IMR-90 (cell line): ENCODE measurements at regions not wholly inside any gene's neighbourhood (a gene's known extent, or its start where the extent isn't known, plus 50 kb on each side); places are given as distances from the start of the nearest gene placed in this dataset.

Experiments
- ATAC-seq: fragments of 200-7000 bp; cut with Tn5 transposase; 2 replicates; pipeline ENCODE4 v1.9.1; 2020; ENCODE audit warnings: low read depth, mild to moderate bottlenecking, moderate library complexity
- BruUV-seq: library from RNA; stranded (reverse); fragments of 400-500 nt; replicated peaks from 2 replicates; lab custom pipeline; 2021; lab: Mats Ljungman, UMichigan
- CTCF ChIA-PET: fragments of 300-600 bp; formaldehyde crosslinking; extraction: SDS; loops from one replicate; lab custom pipeline; 2021; ENCODE audit warnings: antibody characterized with exemption; lab: Yijun Ruan, JAX
- POLR2A ChIA-PET: fragments of 300-600 bp; sonication (Branson Sonifier 250); formaldehyde crosslinking; loops from one replicate; lab custom pipeline; 2022; ENCODE audit warnings: antibody characterized with exemption; ENCODE audit not compliant: unreplicated experiment; lab: Charles Lee
- DNase-seq: peaks from one replicate; pipeline ENCODE4 v3.0.0; 2013
- H2AFZ ChIP-seq: replicated peaks from 2 replicates; pipeline ENCODE3; 2013; ENCODE audit warnings: low read length, mild to moderate bottlenecking; ENCODE audit not compliant: poor library complexity
- H2AK5ac ChIP-seq: 2 replicates; pipeline ENCODE4 v1.6.1; 2013; ENCODE audit warnings: low read depth, low read length, inconsistent platforms
- H2AK9ac ChIP-seq: replicated peaks from 2 replicates; pipeline ENCODE3; 2013; ENCODE audit warnings: mild to moderate bottlenecking, low read depth, low read length, moderate library complexity; ENCODE audit not compliant: poor library complexity
- H2BK120ac ChIP-seq: 2 replicates; pipeline ENCODE4 v1.6.1; 2013; ENCODE audit warnings: low read depth, low read length, inconsistent platforms
- H2BK15ac ChIP-seq: 3 replicates; pipeline ENCODE4 v1.6.1; 2013; ENCODE audit warnings: low read depth, low read length, inconsistent platforms
- H2BK20ac ChIP-seq: 2 replicates; pipeline ENCODE4 v1.6.1; 2013; ENCODE audit warnings: low read depth, mild to moderate bottlenecking, inconsistent platforms, low read length, moderate library complexity
- H2BK5ac ChIP-seq: 2 replicates; pipeline ENCODE4 v1.6.1; 2013; ENCODE audit warnings: mild to moderate bottlenecking, low read depth, low read length, inconsistent platforms; ENCODE audit not compliant: poor library complexity, severe bottlenecking
- H3K14ac ChIP-seq: replicated peaks from 2 replicates; pipeline ENCODE4 v1.6.1; 2013; ENCODE audit warnings: low read depth, low read length, inconsistent platforms
- H3K18ac ChIP-seq: 2 replicates; pipeline ENCODE4 v1.6.1; 2013; ENCODE audit warnings: low read depth, low read length, control low read depth
- H3K23ac ChIP-seq: 2 replicates; pipeline ENCODE4 v1.6.1; 2013; ENCODE audit warnings: low read depth, low read length, inconsistent platforms
- H3K27ac ChIP-seq: 2 replicates; pipeline ENCODE4 v1.5.1; 2013; ENCODE audit warnings: mild to moderate bottlenecking, control low read depth, low read length; ENCODE audit not compliant: insufficient read depth
- H3K27me3 ChIP-seq: 2 replicates; pipeline ENCODE4 v1.6.1; 2013; ENCODE audit warnings: low read length; ENCODE audit not compliant: control insufficient read depth, insufficient read depth
- H3K36me3 ChIP-seq: 2 replicates; pipeline ENCODE4 v1.6.1; 2013; ENCODE audit warnings: low read length, mixed read lengths; ENCODE audit not compliant: control insufficient read depth, insufficient read depth
- H3K4ac ChIP-seq: 2 replicates; pipeline ENCODE4 v1.6.1; 2013; ENCODE audit warnings: low read depth, low read length, inconsistent platforms
- H3K4me1 ChIP-seq: 2 replicates; pipeline ENCODE4 v1.6.1; 2013; ENCODE audit warnings: low read length, mixed read lengths; ENCODE audit not compliant: control insufficient read depth, insufficient read depth
- H3K4me2 ChIP-seq: 2 replicates; pipeline ENCODE4 v1.6.1; 2013; ENCODE audit warnings: low read depth, mild to moderate bottlenecking, control low read depth, low read length, moderate library complexity
- H3K4me3 ChIP-seq: 2 replicates; pipeline ENCODE4 v1.5.1; 2013; ENCODE audit warnings: low read depth, mild to moderate bottlenecking, control low read depth, low read length, moderate library complexity; ENCODE audit not compliant: insufficient read depth
- H3K56ac ChIP-seq: 2 replicates; pipeline ENCODE4 v1.6.1; 2013; ENCODE audit warnings: low read length, inconsistent platforms; ENCODE audit not compliant: insufficient read depth; ENCODE audit errors: extremely low read depth
- H3K79me1 ChIP-seq, 2 experiments: 2 replicates each; pipeline ENCODE4 v1.6.1; 2013; ENCODE audit warnings: low read length in 2 of 2, inconsistent platforms in 1 of 2, low read depth in 1 of 2
- H3K9ac ChIP-seq: 2 replicates; pipeline ENCODE4 v1.6.1; 2013; ENCODE audit warnings: low read depth, low read length, control low read depth
- H3K9me1 ChIP-seq: 2 replicates; pipeline ENCODE4 v1.6.1; 2013; ENCODE audit warnings: low read length, inconsistent platforms; ENCODE audit not compliant: insufficient read depth
- H3K9me3 ChIP-seq: 2 replicates; pipeline ENCODE4 v1.6.1; 2013; ENCODE audit warnings: low read length; ENCODE audit not compliant: control insufficient read depth, insufficient read depth
- H4K20me1 ChIP-seq: 2 replicates; pipeline ENCODE4 v1.6.1; 2013; ENCODE audit warnings: low read length, inconsistent platforms; ENCODE audit not compliant: insufficient read depth
- H4K5ac ChIP-seq: 2 replicates; pipeline ENCODE4 v1.6.1; 2013; ENCODE audit warnings: mild to moderate bottlenecking, low read depth, low read length, control low read depth
- H4K8ac ChIP-seq, 2 experiments: 2 replicates each; pipeline ENCODE4 v1.6.1; 2013; ENCODE audit warnings: low read depth in 2 of 2, low read length in 2 of 2, control low read depth in 1 of 2, inconsistent platforms in 1 of 2
- H4K91ac ChIP-seq: 2 replicates; pipeline ENCODE4 v1.6.1; 2013; ENCODE audit warnings: low read depth, low read length, inconsistent platforms; ENCODE audit not compliant: insufficient read depth
- BHLHE40 ChIP-seq: fragments of 150-350 bp; IDR thresholded peaks from 2 replicates; pipeline ENCODE4 v1.6.1; 2016; ENCODE audit warnings: mild to moderate bottlenecking, low read depth, low read length
- CEBPB ChIP-seq: IDR thresholded peaks from 2 replicates; pipeline ENCODE4 v1.6.1; 2012; ENCODE audit warnings: low read depth, low read length, improper control_type of control experiment
- CHD1 ChIP-seq: IDR thresholded peaks from 2 replicates; pipeline ENCODE4 v1.6.1; 2012; ENCODE audit warnings: low read depth, low read length, improper control_type of control experiment
- FOS ChIP-seq: fragments of 150-350 bp; IDR thresholded peaks from 2 replicates; pipeline ENCODE4 v1.6.1; 2016; ENCODE audit warnings: low read depth, low read length
- MAFK ChIP-seq: IDR thresholded peaks from 2 replicates; pipeline ENCODE4 v1.6.1; 2012; ENCODE audit warnings: low read depth, low read length, improper control_type of control experiment
- MAZ ChIP-seq: IDR thresholded peaks from 2 replicates; pipeline ENCODE4 v1.6.1; 2012; ENCODE audit warnings: low read depth, mild to moderate bottlenecking, low read length, improper control_type of control experiment, moderate library complexity, borderline replicate concordance
- MXI1 ChIP-seq: IDR thresholded peaks from 2 replicates; pipeline ENCODE4 v1.6.1; 2012; ENCODE audit warnings: low read depth, mild to moderate bottlenecking, low read length, moderate library complexity, borderline replicate concordance
- NFE2L2 ChIP-seq: fragments of 150-350 bp; IDR thresholded peaks from 2 replicates; pipeline ENCODE4 v1.6.1; 2016; ENCODE audit warnings: low read depth, mild to moderate bottlenecking, low read length
- POLR2A ChIP-seq: IDR thresholded peaks from 2 replicates; pipeline ENCODE4 v1.6.1; 2012; ENCODE audit warnings: mild to moderate bottlenecking, low read depth, low read length
- RAD21 ChIP-seq: IDR thresholded peaks from 2 replicates; pipeline ENCODE4 v1.6.1; 2012; ENCODE audit warnings: low read length, improper control_type of control experiment
- RCOR1 ChIP-seq: IDR thresholded peaks from 2 replicates; pipeline ENCODE4 v1.6.1; 2012; ENCODE audit warnings: mild to moderate bottlenecking, low read length, improper control_type of control experiment; ENCODE audit not compliant: insufficient replicate concordance
- RFX5 ChIP-seq: IDR thresholded peaks from 2 replicates; pipeline ENCODE4 v1.8.0; 2012; ENCODE audit warnings: low read depth, mild to moderate bottlenecking, low read length, moderate library complexity
- SMC3 ChIP-seq: fragments of 150-350 bp; IDR thresholded peaks from 2 replicates; pipeline ENCODE4 v1.6.1; 2016; ENCODE audit warnings: low read depth, mild to moderate bottlenecking, antibody characterized with exemption, low read length, moderate library complexity
- WGBS, 2 experiments: methylation state at CpG; one replicate each; pipeline versions ENCODE4 v1.1.5 to v1.1.7; 2013; ENCODE audit warnings: missing lambda C conversion rate in 2 of 2; ENCODE audit not compliant: insufficient read length in 1 of 2; ENCODE audit errors: extremely low coverage in 2 of 2; 5-methylcytosine and 5-hydroxymethylcytosine counted together
- dilution Hi-C: fragments of 300-500 bp; cut with HindIII; formaldehyde crosslinking; loops from one replicate; pipeline ENCODE4 v1.14.3; 2018; ENCODE audit warnings: low sequenced_read_pairs; ENCODE audit not compliant: unreplicated experiment
- in situ Hi-C: fragments of 300-500 bp; cut with MboI; formaldehyde crosslinking; loops from 3 replicates; pipeline ENCODE4 v1.14.3; 2019; ENCODE audit warnings: low sequenced_read_pairs, inconsistent platforms, mixed read lengths
- intact Hi-C: fragments of 100-400 bp; cut with micrococcal nuclease; formaldehyde crosslinking; loops from 2 replicates; pipeline ENCODE4 v1.10.0; 2022
- TF ChIP-seq, protein P1 (sequence below): fragments of 150-350 bp; IDR thresholded peaks from 2 replicates; pipeline ENCODE4 v1.6.1; 2017; ENCODE audit warnings: mild to moderate bottlenecking, antibody characterized with exemption, low read length, low read depth
- TF ChIP-seq, protein P2 (sequence below): fragments of 150-350 bp; IDR thresholded peaks from 2 replicates; pipeline ENCODE4 v1.6.1; 2016; ENCODE audit warnings: low read depth, mild to moderate bottlenecking, low read length, moderate library complexity, borderline replicate concordance
- TF ChIP-seq, protein P3 (sequence below): conservative IDR thresholded peaks from 2 replicates; pipeline ENCODE4 v1.5.1; 2012; ENCODE audit warnings: mild to moderate bottlenecking, low read depth, low read length, improper control_type of control experiment

DNA sequence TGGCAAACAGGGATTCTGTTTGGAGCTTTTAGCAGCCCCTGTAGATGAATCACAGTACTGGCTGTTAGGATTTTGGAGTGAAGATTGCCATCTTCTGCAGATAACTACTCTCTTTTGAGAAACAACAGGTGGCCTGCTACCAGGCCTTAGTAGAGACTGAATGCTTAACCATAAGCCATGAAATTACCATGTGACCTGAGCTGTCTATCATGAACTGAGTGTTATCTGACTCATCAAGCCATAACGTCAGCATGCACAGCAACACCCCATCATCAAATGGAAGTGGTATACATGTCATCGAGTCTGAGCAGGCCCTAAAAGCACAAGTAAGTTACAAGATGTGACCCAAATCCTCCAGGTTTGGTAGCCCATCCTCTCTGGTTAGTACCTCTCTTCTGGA, 132.6 kb downstream of the GPR63 start:
- Histone ChIP-seq H3K18ac (no peak overlapping the region), H3K4me2 (no peak overlapping the region), H4K5ac (no peak overlapping the region), H2AK9ac (no peak overlapping the region), H2BK15ac (no peak overlapping the region), H2AK5ac (no peak overlapping the region), H3K4ac (no peak overlapping the region), H4K8ac (no peak overlapping the region), H2BK20ac (no peak overlapping the region), H3K9me3 (no peaks in the 10 kb centered on the region), H3K27me3 (no peaks in the 10 kb centered on the region), H3K79me1 (no peaks in the 10 kb centered on the region), H2BK120ac (no peak overlapping the region), H3K36me3 (no peaks in the 10 kb centered on the region), H3K4me1 (no peaks in the 10 kb centered on the region), H3K9me1 (no peaks in the 10 kb centered on the region), H3K23ac (no peak overlapping the region), H3K14ac (no peak overlapping the region), H3K27ac (no peak overlapping the region), H3K4me3 (no peak overlapping the region), H4K20me1 (no peaks in the 10 kb centered on the region), H4K91ac (no peak overlapping the region), H2BK5ac (no peak overlapping the region), H3K9ac (no peak overlapping the region), H3K56ac (no peak overlapping the region), H2AFZ (no peak overlapping the region)
- dilution Hi-C loops (no loop called here), in situ Hi-C loops (no loop called here), intact Hi-C loops (no loop called here)
- BruUV-seq = no TSS peak
- DNase-seq (no peak), ATAC-seq (no peak)
- WGBS, 2 experiments = no CpG with 5 or more reads among the region's 2 CpGs
- CTCF ChIA-PET = no interaction called here
- TF ChIP-seq MXI1 = no peak
- TF ChIP-seq, protein P1, sequence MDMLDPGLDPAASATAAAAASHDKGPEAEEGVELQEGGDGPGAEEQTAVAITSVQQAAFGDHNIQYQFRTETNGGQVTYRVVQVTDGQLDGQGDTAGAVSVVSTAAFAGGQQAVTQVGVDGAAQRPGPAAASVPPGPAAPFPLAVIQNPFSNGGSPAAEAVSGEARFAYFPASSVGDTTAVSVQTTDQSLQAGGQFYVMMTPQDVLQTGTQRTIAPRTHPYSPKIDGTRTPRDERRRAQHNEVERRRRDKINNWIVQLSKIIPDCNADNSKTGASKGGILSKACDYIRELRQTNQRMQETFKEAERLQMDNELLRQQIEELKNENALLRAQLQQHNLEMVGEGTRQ = no peak
- TF ChIP-seq RAD21 = no peak
- no peak for TF ChIP-seq CEBPB
- no peak for TF ChIP-seq SMC3
- TF ChIP-seq CHD1 = no peak
- no peak for TF ChIP-seq BHLHE40
- no peak for TF ChIP-seq POLR2A
- no peak for TF ChIP-seq RFX5
- TF ChIP-seq FOS = no peak
- no peak for TF ChIP-seq RCOR1
- TF ChIP-seq NFE2L2 = no peak
- TF ChIP-seq MAFK = no peak
- TF ChIP-seq MAZ = no peak
- TF ChIP-seq, protein P2, sequence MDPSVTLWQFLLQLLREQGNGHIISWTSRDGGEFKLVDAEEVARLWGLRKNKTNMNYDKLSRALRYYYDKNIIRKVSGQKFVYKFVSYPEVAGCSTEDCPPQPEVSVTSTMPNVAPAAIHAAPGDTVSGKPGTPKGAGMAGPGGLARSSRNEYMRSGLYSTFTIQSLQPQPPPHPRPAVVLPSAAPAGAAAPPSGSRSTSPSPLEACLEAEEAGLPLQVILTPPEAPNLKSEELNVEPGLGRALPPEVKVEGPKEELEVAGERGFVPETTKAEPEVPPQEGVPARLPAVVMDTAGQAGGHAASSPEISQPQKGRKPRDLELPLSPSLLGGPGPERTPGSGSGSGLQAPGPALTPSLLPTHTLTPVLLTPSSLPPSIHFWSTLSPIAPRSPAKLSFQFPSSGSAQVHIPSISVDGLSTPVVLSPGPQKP = no peak
- TF ChIP-seq, protein P3, sequence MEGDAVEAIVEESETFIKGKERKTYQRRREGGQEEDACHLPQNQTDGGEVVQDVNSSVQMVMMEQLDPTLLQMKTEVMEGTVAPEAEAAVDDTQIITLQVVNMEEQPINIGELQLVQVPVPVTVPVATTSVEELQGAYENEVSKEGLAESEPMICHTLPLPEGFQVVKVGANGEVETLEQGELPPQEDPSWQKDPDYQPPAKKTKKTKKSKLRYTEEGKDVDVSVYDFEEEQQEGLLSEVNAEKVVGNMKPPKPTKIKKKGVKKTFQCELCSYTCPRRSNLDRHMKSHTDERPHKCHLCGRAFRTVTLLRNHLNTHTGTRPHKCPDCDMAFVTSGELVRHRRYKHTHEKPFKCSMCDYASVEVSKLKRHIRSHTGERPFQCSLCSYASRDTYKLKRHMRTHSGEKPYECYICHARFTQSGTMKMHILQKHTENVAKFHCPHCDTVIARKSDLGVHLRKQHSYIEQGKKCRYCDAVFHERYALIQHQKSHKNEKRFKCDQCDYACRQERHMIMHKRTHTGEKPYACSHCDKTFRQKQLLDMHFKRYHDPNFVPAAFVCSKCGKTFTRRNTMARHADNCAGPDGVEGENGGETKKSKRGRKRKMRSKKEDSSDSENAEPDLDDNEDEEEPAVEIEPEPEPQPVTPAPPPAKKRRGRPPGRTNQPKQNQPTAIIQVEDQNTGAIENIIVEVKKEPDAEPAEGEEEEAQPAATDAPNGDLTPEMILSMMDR = no peak
- POLR2A ChIA-PET = no interaction called here
